Glutamatergic neuron (in vitro differentiated cells): ENCODE measurements at regions not wholly inside any gene's neighbourhood (a gene's known extent, or its start where the extent isn't known, plus 50 kb on each side); places are given as distances from the start of the nearest gene placed in this dataset.

Source experiments
- DNase-seq: peaks from one replicate; pipeline ENCODE4 v3.0.0; 2022
- H3K27ac Mint-ChIP-seq: one replicate; pipeline ENCODE4 v1.8.0; 2020; ENCODE audit warnings: mild to moderate bottlenecking, mixed read lengths, inconsistent platforms; ENCODE audit not compliant: unreplicated experiment
- H3K27me3 Mint-ChIP-seq: one replicate; pipeline ENCODE4 v1.8.0; 2020; ENCODE audit warnings: mild to moderate bottlenecking, moderate library complexity, mixed read lengths, inconsistent platforms; ENCODE audit not compliant: unreplicated experiment
- H3K36me3 Mint-ChIP-seq: one replicate; pipeline ENCODE4 v1.8.0; 2020; ENCODE audit warnings: mild to moderate bottlenecking, mixed read lengths, inconsistent platforms; ENCODE audit not compliant: unreplicated experiment
- H3K4me1 Mint-ChIP-seq: one replicate; pipeline ENCODE4 v1.8.0; 2020; ENCODE audit warnings: mild to moderate bottlenecking, low read depth, mixed read lengths, inconsistent platforms; ENCODE audit not compliant: unreplicated experiment
- H3K4me3 Mint-ChIP-seq: one replicate; pipeline ENCODE4 v1.8.0; 2020; ENCODE audit warnings: mild to moderate bottlenecking, mixed read lengths, inconsistent platforms; ENCODE audit not compliant: unreplicated experiment
- H3K9me3 Mint-ChIP-seq: one replicate; pipeline ENCODE4 v1.8.0; 2020; ENCODE audit warnings: mild to moderate bottlenecking, moderate library complexity, mixed read lengths, inconsistent platforms; ENCODE audit not compliant: unreplicated experiment
- CTCF ChIP-seq: fragments of 200-600 bp; sonication (generic); IDR thresholded peaks from one replicate; pipeline ENCODE4 v1.5.0; 2021; ENCODE audit not compliant: partially characterized antibody, unreplicated experiment

- Mint-ChIP-seq H3K27me3 (no peaks in the 10 kb centered on the region), H3K9me3 (no peaks in the 10 kb centered on the region), H3K4me1 (no peaks in the 10 kb centered on the region), H3K4me3 (no peak overlapping the region), H3K27ac (no peak overlapping the region), H3K36me3 (no peaks in the 10 kb centered on the region)
- no peak for TF ChIP-seq CTCF
- DNase-seq: no peak
Observed at GRCh38 chr5:99308131-99308530, 379.3 kb upstream of the CHD1 start.

DNA sequence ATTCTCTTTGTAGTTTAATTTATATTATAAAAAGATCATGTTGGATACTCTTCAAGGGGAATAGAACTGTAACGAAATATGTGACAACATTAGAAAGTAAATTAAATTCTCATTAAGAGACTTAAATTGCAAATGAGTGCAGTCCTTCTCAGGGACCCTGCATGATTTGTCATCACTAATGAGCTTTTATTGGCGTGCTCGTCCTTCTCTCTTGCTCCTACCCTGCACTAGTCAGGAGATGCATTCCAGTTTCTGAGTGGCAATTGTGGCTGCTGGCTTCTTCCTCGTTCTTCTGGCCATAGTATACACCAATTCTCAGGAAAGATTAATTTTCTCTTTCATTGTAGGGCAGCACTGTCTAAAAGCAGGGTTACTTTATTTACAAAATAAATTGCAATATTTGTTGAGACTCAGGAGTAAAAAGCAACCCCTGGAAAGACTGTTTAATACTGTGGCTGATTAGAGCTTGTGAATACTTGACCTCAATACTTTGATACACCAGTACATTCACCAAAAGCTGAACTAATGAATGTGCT is 376.3 kb upstream of the CHD1 start:
- Mint-ChIP-seq H3K4me1 (no peaks in the 10 kb centered on the region), H3K27ac (no peak overlapping the region), H3K9me3 (no peaks in the 10 kb centered on the region), H3K4me3 (no peak overlapping the region), H3K36me3 (no peaks in the 10 kb centered on the region), H3K27me3 (no peaks in the 10 kb centered on the region)
- TF ChIP-seq CTCF: no peak
- no peak for DNase-seq

GRCh38 chr5:99285606-99286005 is 356.8 kb upstream of the CHD1 start:
- H3K36me3 Mint-ChIP-seq: no peaks in the 10 kb centered on the region
- no peak for TF ChIP-seq CTCF
- H3K4me3 Mint-ChIP-seq: no peak overlapping the region
- no peak overlapping the region for H3K27ac Mint-ChIP-seq
- DNase-seq: no peak
- no peaks in the 10 kb centered on the region for H3K4me1 Mint-ChIP-seq
- H3K9me3 Mint-ChIP-seq: no peaks in the 10 kb centered on the region
- H3K27me3 Mint-ChIP-seq: no peaks in the 10 kb centered on the region

DNA sequence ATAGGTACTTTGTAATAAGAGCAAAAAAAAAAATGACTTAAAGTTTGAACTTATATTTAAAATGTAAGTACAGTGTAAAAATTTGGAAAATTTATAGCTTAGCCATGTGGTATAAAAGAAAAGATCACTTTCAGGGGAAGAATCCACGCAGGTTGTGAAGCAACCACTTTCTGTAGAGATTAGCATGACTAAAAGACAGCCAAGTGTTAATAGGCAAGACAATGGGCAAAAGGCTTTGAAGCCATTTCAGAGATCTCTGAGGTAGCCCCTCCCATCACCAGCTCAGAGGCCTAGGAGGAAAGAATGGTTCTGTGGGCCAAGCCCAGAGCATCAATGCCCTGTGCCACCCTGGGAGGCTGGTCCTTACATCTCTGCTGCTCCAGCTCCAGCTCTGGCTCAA is 346.3 kb upstream of the CHD1 start:
- H3K4me3 Mint-ChIP-seq: no peak overlapping the region

DNA sequence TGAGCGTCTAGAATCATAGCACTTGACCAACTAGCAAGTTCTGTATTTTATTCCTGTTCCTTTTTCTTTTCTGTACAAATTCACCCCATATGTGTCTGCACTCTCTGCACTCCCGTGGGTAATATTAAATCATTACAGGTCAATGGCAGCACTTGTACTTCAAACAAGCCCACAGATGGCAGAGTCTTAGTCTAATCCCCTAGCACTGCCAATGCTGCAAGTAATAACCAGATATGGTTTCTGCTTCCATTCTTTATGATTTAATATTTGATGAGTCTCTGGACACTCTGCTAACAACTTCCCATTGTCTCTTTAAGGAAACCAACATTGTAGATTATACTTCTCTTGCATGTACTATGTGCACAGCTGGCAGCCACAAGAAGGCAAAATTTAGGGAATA is 343.8 kb upstream of the CHD1 start:
- Mint-ChIP-seq H3K4me1 (peaks cover 28% of the 10 kb centered on the region), H3K4me3 (peak overlapping the region; percentile 7), H3K9me3 (no peaks in the 10 kb centered on the region), H3K27me3 (no peaks in the 10 kb centered on the region), H3K27ac (peak overlapping the region; percentile 36), H3K36me3 (no peaks in the 10 kb centered on the region)
- DNase-seq: no peak
- no peak for TF ChIP-seq CTCF

More for the DNA sequence above, 346.3 kb upstream of the CHD1 start:
- no peaks in the 10 kb centered on the region for H3K36me3 Mint-ChIP-seq
- DNase-seq: no peak
- no peaks in the 10 kb centered on the region for H3K27me3 Mint-ChIP-seq
- H3K4me1 Mint-ChIP-seq: peaks cover 28% of the 10 kb centered on the region
- H3K27ac Mint-ChIP-seq: no peak overlapping the region
- H3K9me3 Mint-ChIP-seq: no peaks in the 10 kb centered on the region
- no peak for TF ChIP-seq CTCF
